H1 (cell line): ENCODE measurements at regions not wholly inside any gene's neighbourhood (a gene's known extent, or its start where the extent isn't known, plus 50 kb on each side); places are given as distances from the start of the nearest gene placed in this dataset.

Source experiments
- CTCF ChIA-PET: fragments of 300-600 bp; sonication (Branson Sonifier 250); formaldehyde crosslinking; loops from one replicate; lab custom pipeline; 2021; ENCODE audit not compliant: partially characterized antibody; lab: Charles Lee
- POLR2A ChIA-PET: fragments of 300-600 bp; sonication (Branson Sonifier 250); formaldehyde crosslinking; loops from one replicate; lab custom pipeline; 2021; ENCODE audit warnings: inconsistent platforms; ENCODE audit not compliant: partially characterized antibody; lab: Charles Lee
- DNase-seq, 2 experiments: peaks; one replicate each; pipeline versions ENCODE4 v3.0.0 to v3.0.0-alpha.2; 2010 to 2022; ENCODE audit warnings: low spot score in 2 of 2, low read depth in 1 of 2, mixed read lengths in 1 of 2
- FAIRE-seq: peaks from 2 replicates; lab custom pipeline; 2011; peaks lifted over from hg19 to GRCh38; lab: Jason Lieb, UNC
- H2AFZ ChIP-seq: 2 replicates; pipeline ENCODE4 v1.8.1; 2012; ENCODE audit warnings: low read length, inconsistent platforms
- H2AK5ac ChIP-seq: 2 replicates; pipeline ENCODE4 v1.6.1; 2013; ENCODE audit warnings: low read depth, low read length
- H2BK120ac ChIP-seq: replicated peaks from 2 replicates; pipeline ENCODE3; 2013; ENCODE audit warnings: low read depth, low read length, inconsistent platforms
- H2BK12ac ChIP-seq: 2 replicates; pipeline ENCODE4 v1.6.1; 2013; ENCODE audit warnings: low read depth, low read length
- H2BK15ac ChIP-seq: 2 replicates; pipeline ENCODE4 v1.6.1; 2013; ENCODE audit warnings: low read length
- H2BK20ac ChIP-seq: 2 replicates; pipeline ENCODE4 v1.6.1; 2013; ENCODE audit warnings: low read length
- H2BK5ac ChIP-seq: 2 replicates; pipeline ENCODE4 v1.6.1; 2013; ENCODE audit warnings: low read depth, low read length
- H3K14ac ChIP-seq: 2 replicates; pipeline ENCODE4 v1.6.1; 2013; ENCODE audit warnings: inconsistent platforms; ENCODE audit not compliant: insufficient read length
- H3K18ac ChIP-seq: 2 replicates; pipeline ENCODE4 v1.6.1; 2013; ENCODE audit warnings: low read length; ENCODE audit errors: extremely low read depth
- H3K23ac ChIP-seq: 2 replicates; pipeline ENCODE4 v1.6.1; 2013; ENCODE audit warnings: inconsistent platforms; ENCODE audit not compliant: insufficient read length
- H3K23me2 ChIP-seq: 2 replicates; pipeline ENCODE4 v1.6.1; 2013; ENCODE audit warnings: low read depth, low read length
- H3K27ac ChIP-seq: 2 replicates; pipeline ENCODE4 v1.6.1; 2011; ENCODE audit warnings: low read depth, low read length, inconsistent platforms
- H3K27me3 ChIP-seq, 4 experiments: replicated peaks in 1 of 4; 1 replicate in 1 of 4; 2 replicates in 3 of 4; pipeline versions ENCODE4 v1.6.1 to v1.8.1; 2011 to 2013; ENCODE audit warnings: low read length in 3 of 4, mild to moderate bottlenecking in 3 of 4, inconsistent platforms in 2 of 4, mixed read lengths in 2 of 4, moderate library complexity in 1 of 4; ENCODE audit not compliant: control insufficient read depth in 3 of 4, insufficient read depth in 3 of 4; ENCODE audit errors: extremely low read depth in 1 of 4
- H3K36me3 ChIP-seq, 4 experiments: 2 replicates each; pipeline versions ENCODE4 v1.6.1 to v1.8.1; 2011 to 2013; ENCODE audit warnings: mild to moderate bottlenecking in 4 of 4, low read length in 3 of 4, moderate library complexity in 2 of 4, control low read depth in 1 of 4, inconsistent platforms in 1 of 4; ENCODE audit not compliant: insufficient read depth in 4 of 4, control insufficient read depth in 2 of 4
- H3K4ac ChIP-seq: replicated peaks from 2 replicates; pipeline ENCODE3; 2013; ENCODE audit warnings: low read length, low read depth, mixed read lengths, inconsistent platforms; ENCODE audit not compliant: insufficient read length
- H3K4me1 ChIP-seq, 4 experiments: replicated peaks in 1 of 4; 1 replicate in 1 of 4; 2 replicates in 3 of 4; pipeline versions ENCODE4 v1.6.1 to v1.8.1; 2011 to 2013; ENCODE audit warnings: low read length in 3 of 4, inconsistent platforms in 2 of 4, mixed read lengths in 1 of 4; ENCODE audit not compliant: insufficient read depth in 4 of 4, control insufficient read depth in 3 of 4
- H3K4me2 ChIP-seq, 2 experiments: 2 replicates each; pipeline versions ENCODE4 v1.6.1 to v1.8.1; 2011 to 2013; ENCODE audit warnings: low read depth in 2 of 2, low read length in 2 of 2, control low read depth in 1 of 2, inconsistent platforms in 1 of 2, mild to moderate bottlenecking in 1 of 2; ENCODE audit not compliant: insufficient read depth in 1 of 2
- H3K4me3 ChIP-seq, 4 experiments: fragments of 200-600, 300-600 bp in 1 of 4; sonication (generic), shearing (Covaris generic), sonication (Bioruptor Twin) in 1 of 4; 2 replicates each; pipeline versions ENCODE4 v1.5.1 to v1.8.1; 2011 to 2016; ENCODE audit warnings: low read length in 4 of 4, low read depth in 3 of 4, control low read depth in 2 of 4, inconsistent platforms in 2 of 4, mild to moderate bottlenecking in 2 of 4, mixed read lengths in 1 of 4, moderate library complexity in 1 of 4; ENCODE audit not compliant: insufficient read depth in 2 of 4; ENCODE audit errors: extremely low read depth in 1 of 4
- H3K56ac ChIP-seq: replicated peaks from 2 replicates; pipeline ENCODE3; 2013; ENCODE audit warnings: low read depth, mild to moderate bottlenecking, mixed read lengths, low read length, inconsistent platforms; ENCODE audit not compliant: insufficient read length
- H3K79me1 ChIP-seq: 2 replicates; pipeline ENCODE4 v1.6.1; 2013; ENCODE audit warnings: low read depth, low read length, control low read depth
- H3K79me2 ChIP-seq, 2 experiments: 2 replicates each; pipeline versions ENCODE4 v1.6.1 to v1.8.1; 2012 to 2013; ENCODE audit warnings: low read length in 2 of 2, mild to moderate bottlenecking in 2 of 2, inconsistent platforms in 1 of 2; ENCODE audit not compliant: insufficient read depth in 2 of 2, control insufficient read depth in 1 of 2
- H3K9ac ChIP-seq, 4 experiments: replicated peaks in 1 of 4; 1 replicate in 1 of 4; 2 replicates in 3 of 4; pipeline versions ENCODE4 v1.6.1 to v1.8.1; 2011 to 2013; ENCODE audit warnings: low read depth in 3 of 4, low read length in 3 of 4, control low read depth in 2 of 4, mild to moderate bottlenecking in 2 of 4, moderate library complexity in 2 of 4, inconsistent platforms in 1 of 4; ENCODE audit errors: extremely low read depth in 1 of 4
- H3K9me3 ChIP-seq, 2 experiments: 2 replicates each; pipeline versions ENCODE4 v1.6.1 to v1.8.1; 2012 to 2013; ENCODE audit warnings: mild to moderate bottlenecking in 2 of 2, moderate library complexity in 2 of 2, control low read depth in 1 of 2, inconsistent platforms in 1 of 2, low read depth in 1 of 2, low read length in 1 of 2, mixed read lengths in 1 of 2; ENCODE audit not compliant: insufficient read depth in 2 of 2
- H4K20me1 ChIP-seq, 2 experiments: replicated peaks in 1 of 2; 2 replicates each; pipeline versions ENCODE3 to v1.8.1; 2011 to 2013; ENCODE audit warnings: inconsistent platforms in 2 of 2, low read length in 2 of 2, mild to moderate bottlenecking in 1 of 2; ENCODE audit not compliant: insufficient read depth in 2 of 2, control insufficient read depth in 1 of 2
- H4K5ac ChIP-seq: 2 replicates; pipeline ENCODE4 v1.6.1; 2013; ENCODE audit warnings: low read length, low read depth, mixed read lengths, inconsistent platforms; ENCODE audit not compliant: insufficient read length
- H4K8ac ChIP-seq: 2 replicates; pipeline ENCODE4 v1.8.0; 2013; ENCODE audit warnings: mild to moderate bottlenecking, moderate library complexity, low read length, inconsistent platforms; ENCODE audit not compliant: insufficient read depth; ENCODE audit errors: extremely low read depth
- H4K91ac ChIP-seq: replicated peaks from 2 replicates; pipeline ENCODE3; 2013; ENCODE audit warnings: low read length, mixed read lengths, inconsistent platforms; ENCODE audit not compliant: insufficient read length
- CEBPB ChIP-seq: IDR thresholded peaks from 2 replicates; pipeline ENCODE4 v1.6.1; 2012; ENCODE audit warnings: low read depth, low read length
- FOSL1 ChIP-seq: IDR thresholded peaks from 2 replicates; pipeline ENCODE4 v1.6.1; 2011; ENCODE audit warnings: mild to moderate bottlenecking, low read depth, low read length, moderate library complexity; ENCODE audit not compliant: insufficient read depth
- KDM4A ChIP-seq: IDR thresholded peaks from one replicate; pipeline ENCODE4 v1.7.1; 2012; ENCODE audit warnings: low read depth, mild to moderate bottlenecking, moderate library complexity, low read length, inconsistent platforms; ENCODE audit not compliant: severe bottlenecking
- RXRA ChIP-seq: IDR thresholded peaks from 2 replicates; pipeline ENCODE4 v1.6.1; 2011; ENCODE audit warnings: low read depth, mild to moderate bottlenecking, low read length, moderate library complexity; ENCODE audit not compliant: insufficient read depth
- SP1 ChIP-seq: IDR thresholded peaks from 2 replicates; pipeline ENCODE4 v1.6.1; 2011; ENCODE audit warnings: low read depth, low read length
- SP4 ChIP-seq: IDR thresholded peaks from 2 replicates; pipeline ENCODE4 v1.6.1; 2012; ENCODE audit warnings: low read length, inconsistent platforms
- WGBS, 2 experiments: shearing (Covaris generic) in 1 of 2; methylation state at CpG; one replicate each; pipeline versions ENCODE4 v1.1.6 to v1.1.7; 2013 to 2015; ENCODE audit warnings: low lambda C conversion rate in 2 of 2, mixed read lengths in 2 of 2, inconsistent platforms in 1 of 2, low coverage in 1 of 2, missing lambda C conversion rate in 1 of 2; ENCODE audit not compliant: insufficient replicate concordance in 2 of 2, insufficient coverage in 1 of 2, insufficient read length in 1 of 2; ENCODE audit errors: extremely low coverage in 1 of 2, missing lambda C conversion rate in 1 of 2; 5-methylcytosine and 5-hydroxymethylcytosine counted together

DNA sequence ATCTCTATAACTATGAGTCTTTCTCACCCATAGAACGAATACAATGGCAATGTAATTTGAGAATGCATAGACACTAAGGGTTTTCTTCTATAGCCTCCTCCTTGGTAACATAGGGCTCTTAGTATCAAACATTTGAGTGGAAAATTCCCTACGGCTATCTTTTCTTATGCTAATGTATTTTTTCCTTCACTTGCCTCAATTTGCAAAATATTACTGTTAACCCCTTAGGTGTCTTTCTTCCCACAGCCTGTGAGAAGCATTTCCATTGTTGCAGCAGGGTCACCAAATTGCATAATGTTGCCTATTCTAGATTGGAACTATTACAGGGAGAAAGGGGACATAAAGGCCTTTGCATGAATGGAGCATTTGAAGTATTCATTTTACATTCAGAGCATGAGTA lies 140.5 kb upstream of the RAPGEF2 start:
- no peak overlapping the region for H4K8ac ChIP-seq
- H3K79me2 ChIP-seq, result no peaks in the 10 kb centered on the region
- no peak overlapping the region for H3K23ac ChIP-seq
- no peak overlapping the region for H3K9ac ChIP-seq
- no peak overlapping the region for H3K56ac ChIP-seq
- H3K36me3 ChIP-seq, result no peaks in the 10 kb centered on the region
- peaks cover 0 to 7% (median under 1%) of the 10 kb centered on the region in 4 experiments; a peak in 1 of 7 replicates for H3K4me1 ChIP-seq
- H4K91ac ChIP-seq, result no peak overlapping the region
- no peak overlapping the region for H2AK5ac ChIP-seq
- no peak for DNase-seq
- H2BK5ac ChIP-seq, result no peak overlapping the region
- H3K27me3 ChIP-seq, result no peaks in the 10 kb centered on the region
- 20% methylated on average over 2 of the region's 2 CpGs; no CpG with 5 or more reads in 1 of the 2 experiments for WGBS, 2 experiments
- no peaks in the 10 kb centered on the region for H4K20me1 ChIP-seq
- H2AFZ ChIP-seq, result no peak overlapping the region
- peak; percentile 32 for FAIRE-seq
- no peak overlapping the region for H3K14ac ChIP-seq
- ChIA-PET POLR2A (no interaction called here), CTCF (no interaction called here)
- no peak overlapping the region for H3K18ac ChIP-seq
- peak overlapping the region in 1 of 4 experiments; percentile 5; a peak in 1 of 8 replicates for H3K4me3 ChIP-seq
- H4K5ac ChIP-seq, result no peak overlapping the region
- H2BK120ac ChIP-seq, result no peak overlapping the region
- H3K79me1 ChIP-seq, result no peaks in the 10 kb centered on the region
- H2BK15ac ChIP-seq, result no peak overlapping the region
- H3K4ac ChIP-seq, result no peak overlapping the region
- no peak overlapping the region for H3K27ac ChIP-seq
- H2BK12ac ChIP-seq, result no peak overlapping the region
- peak overlapping the region; percentile 13 to 15; a peak in 3 of 4 replicates for H3K4me2 ChIP-seq
- TF ChIP-seq SP4 (no peak), KDM4A (no peak), CEBPB (peak; percentile 34; the same call in 1 of the 2 replicates), SP1 (0 out of 2 replicates have a peak, but pooled peaks have one; percentile 26), FOSL1 (no peak), RXRA (no peak)
- no peaks in the 10 kb centered on the region for H3K23me2 ChIP-seq
- no peaks in the 10 kb centered on the region for H3K9me3 ChIP-seq
- H2BK20ac ChIP-seq, result no peak overlapping the region
